DND-41 (cell line): ENCODE measurements at regions not wholly inside any gene's neighbourhood (a gene's known extent, or its start where the extent isn't known, plus 50 kb on each side); places are given as distances from the start of the nearest gene placed in this dataset.

Experiments
- ATAC-seq: fragments of 200-7000 bp; cut with Tn5 transposase; 3 replicates; pipeline ENCODE4 v1.9.1; 2021; ENCODE audit warnings: low read depth; ENCODE audit not compliant: insufficient read depth
- DNase-seq: peaks from one replicate; pipeline ENCODE4 v3.0.0-alpha.2; 2020
- H2AFZ ChIP-seq: 2 replicates; pipeline ENCODE4 v1.6.0; 2012; ENCODE audit warnings: low read depth, low read length
- H3K27ac ChIP-seq: 2 replicates; pipeline ENCODE4 v1.5.1; 2012; ENCODE audit warnings: low read length, inconsistent platforms
- H3K27me3 ChIP-seq: fragments of 200-600 bp; sonication (generic); 2 replicates; pipeline ENCODE4 v1.6.0; 2012; ENCODE audit warnings: low read length, mild to moderate bottlenecking, inconsistent platforms; ENCODE audit not compliant: insufficient read depth, poor library complexity
- H3K36me3 ChIP-seq: 2 replicates; pipeline ENCODE4 v1.5.1; 2012; ENCODE audit warnings: low read length, inconsistent platforms; ENCODE audit not compliant: insufficient read depth
- H3K4me1 ChIP-seq: 2 replicates; pipeline ENCODE4 v1.5.1; 2012; ENCODE audit warnings: mild to moderate bottlenecking, low read length; ENCODE audit not compliant: insufficient read depth
- H3K4me2 ChIP-seq: 2 replicates; pipeline ENCODE4 v1.6.0; 2012; ENCODE audit warnings: mild to moderate bottlenecking, moderate library complexity, low read length, inconsistent platforms; ENCODE audit not compliant: insufficient read depth
- H3K4me3 ChIP-seq, 2 experiments: fragments of 200-600 bp in 1 of 2; shearing (Covaris generic) in 1 of 2; 2 replicates each; pipeline ENCODE4 v1.5.1; 2012 to 2016; ENCODE audit warnings: inconsistent platforms in 2 of 2, low read length in 2 of 2, mild to moderate bottlenecking in 2 of 2, low read depth in 1 of 2, moderate library complexity in 1 of 2
- H3K79me2 ChIP-seq: 2 replicates; pipeline ENCODE4 v1.6.0; 2012; ENCODE audit warnings: low read length, inconsistent platforms; ENCODE audit not compliant: insufficient read depth
- H3K9ac ChIP-seq: 2 replicates; pipeline ENCODE4 v1.6.0; 2012; ENCODE audit warnings: low read depth, mild to moderate bottlenecking, inconsistent platforms, low read length, moderate library complexity
- H3K9me3 ChIP-seq: 2 replicates; pipeline ENCODE4 v1.5.1; 2012; ENCODE audit warnings: low read length, moderate library complexity, mild to moderate bottlenecking, inconsistent platforms; ENCODE audit not compliant: insufficient read depth, severe bottlenecking
- H4K20me1 ChIP-seq: 2 replicates; pipeline ENCODE4 v1.6.0; 2012; ENCODE audit warnings: low read length; ENCODE audit not compliant: insufficient read depth
- EZH2 ChIP-seq: IDR thresholded peaks from 3 replicates; pipeline ENCODE4 v1.6.1; 2012; ENCODE audit warnings: borderline replicate concordance, low read depth, mild to moderate bottlenecking, moderate library complexity, low read length, inconsistent platforms; ENCODE audit not compliant: severe bottlenecking
- TF ChIP-seq, protein P1 (sequence below): IDR thresholded peaks from 2 replicates; pipeline ENCODE4 v1.5.1; 2012; ENCODE audit warnings: borderline replicate concordance, low read length, moderate library complexity, mild to moderate bottlenecking; ENCODE audit not compliant: poor library complexity, severe bottlenecking; ENCODE audit errors: extremely low read depth

DNA sequence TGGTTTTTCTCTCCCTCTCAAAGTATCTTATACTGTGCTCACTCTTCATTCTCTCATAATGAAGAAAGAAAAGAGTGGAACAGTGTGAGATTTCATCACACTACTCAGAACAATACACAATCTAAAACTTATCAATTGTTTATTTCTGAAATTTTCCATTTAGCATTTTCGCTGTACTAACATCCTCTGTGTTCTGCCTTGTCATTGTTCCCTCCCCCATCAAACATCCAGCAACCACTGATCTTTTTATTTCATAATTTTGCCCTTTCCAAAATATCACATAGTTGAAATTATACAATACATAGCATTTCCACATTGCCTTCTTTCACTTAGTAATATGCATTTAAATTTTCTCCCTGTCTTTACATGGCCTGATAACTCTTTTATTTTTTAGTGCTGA is 658.7 kb downstream of the SLITRK1 start:
- H2AFZ ChIP-seq: 0 out of 2 replicates have a peak overlapping the region, but pooled peaks have one; percentile 5
- peaks cover 2% of the 10 kb centered on the region for H3K9me3 ChIP-seq
- no peak overlapping the region for H3K9ac ChIP-seq
- TF ChIP-seq, protein P1, sequence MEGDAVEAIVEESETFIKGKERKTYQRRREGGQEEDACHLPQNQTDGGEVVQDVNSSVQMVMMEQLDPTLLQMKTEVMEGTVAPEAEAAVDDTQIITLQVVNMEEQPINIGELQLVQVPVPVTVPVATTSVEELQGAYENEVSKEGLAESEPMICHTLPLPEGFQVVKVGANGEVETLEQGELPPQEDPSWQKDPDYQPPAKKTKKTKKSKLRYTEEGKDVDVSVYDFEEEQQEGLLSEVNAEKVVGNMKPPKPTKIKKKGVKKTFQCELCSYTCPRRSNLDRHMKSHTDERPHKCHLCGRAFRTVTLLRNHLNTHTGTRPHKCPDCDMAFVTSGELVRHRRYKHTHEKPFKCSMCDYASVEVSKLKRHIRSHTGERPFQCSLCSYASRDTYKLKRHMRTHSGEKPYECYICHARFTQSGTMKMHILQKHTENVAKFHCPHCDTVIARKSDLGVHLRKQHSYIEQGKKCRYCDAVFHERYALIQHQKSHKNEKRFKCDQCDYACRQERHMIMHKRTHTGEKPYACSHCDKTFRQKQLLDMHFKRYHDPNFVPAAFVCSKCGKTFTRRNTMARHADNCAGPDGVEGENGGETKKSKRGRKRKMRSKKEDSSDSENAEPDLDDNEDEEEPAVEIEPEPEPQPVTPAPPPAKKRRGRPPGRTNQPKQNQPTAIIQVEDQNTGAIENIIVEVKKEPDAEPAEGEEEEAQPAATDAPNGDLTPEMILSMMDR: no peak
- no peak for TF ChIP-seq EZH2
- H3K27ac ChIP-seq: no peak overlapping the region
- no peaks in the 10 kb centered on the region for H4K20me1 ChIP-seq
- H3K4me2 ChIP-seq: no peak overlapping the region
- DNase-seq (no peak), ATAC-seq (no peak)
- no peaks in the 10 kb centered on the region for H3K79me2 ChIP-seq
- no peaks in the 10 kb centered on the region for H3K4me1 ChIP-seq
- no peaks in the 10 kb centered on the region for H3K36me3 ChIP-seq
- H3K27me3 ChIP-seq: no peaks in the 10 kb centered on the region
- no peak overlapping the region for H3K4me3 ChIP-seq

DNA sequence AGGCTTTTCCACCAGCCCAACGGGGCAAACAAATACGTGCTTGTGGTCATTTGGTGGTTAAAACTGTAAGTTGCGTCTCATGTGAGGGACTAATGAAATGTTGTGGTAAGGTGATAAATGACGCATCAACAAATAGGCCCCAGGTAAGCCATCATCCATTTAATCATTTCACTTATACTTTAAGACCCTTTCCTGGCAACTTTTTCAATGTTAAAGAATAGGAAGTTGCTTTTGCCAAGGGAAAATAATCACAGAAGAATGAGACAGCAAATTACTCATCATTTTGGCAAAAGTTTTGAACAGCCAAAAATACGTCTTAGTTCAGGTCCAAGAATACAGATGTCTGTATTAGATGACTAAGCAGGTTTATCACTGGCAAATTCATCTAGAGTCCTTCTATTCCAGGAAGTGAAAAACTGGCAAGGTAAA is 660.4 kb downstream of the SLITRK1 start:
- Histone ChIP-seq H3K79me2 (no peaks in the 10 kb centered on the region), H3K4me2 (no peak overlapping the region), H3K4me3 (no peak overlapping the region), H3K27me3 (no peaks in the 10 kb centered on the region), H3K4me1 (no peaks in the 10 kb centered on the region), H3K9me3 (peaks cover 2% of the 10 kb centered on the region), H3K36me3 (no peaks in the 10 kb centered on the region), H4K20me1 (no peaks in the 10 kb centered on the region), H3K9ac (no peak overlapping the region), H3K27ac (no peak overlapping the region), H2AFZ (peak overlapping the region; percentile 36; the same call in 1 of the 2 replicates)
- ATAC-seq (no peak), DNase-seq (no peak)
- TF ChIP-seq, protein P1: no peak
- TF ChIP-seq EZH2: no peak

DNA sequence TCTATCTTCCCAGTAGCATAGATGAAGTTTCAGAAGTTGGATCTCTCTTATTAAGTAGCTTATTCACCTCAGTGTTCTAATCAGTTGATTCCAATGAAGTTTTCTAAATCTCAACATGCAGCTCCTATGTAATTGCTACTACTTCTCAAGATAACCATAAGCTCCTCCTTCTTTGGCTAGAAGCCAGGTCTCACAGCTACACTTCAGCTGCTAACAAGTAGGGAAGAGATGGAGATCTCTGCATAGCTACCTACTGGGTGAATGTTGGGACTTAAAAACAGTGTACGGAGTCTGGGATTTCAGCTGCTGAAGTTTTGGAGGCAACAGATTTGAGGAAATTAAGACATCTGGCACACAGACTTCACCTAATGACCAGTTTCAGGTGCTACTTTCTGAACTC is 661.0 kb downstream of the SLITRK1 start:
- no peak for DNase-seq
- Histone ChIP-seq H3K9me3 (peaks cover 2% of the 10 kb centered on the region), H3K4me1 (no peaks in the 10 kb centered on the region), H3K27me3 (no peaks in the 10 kb centered on the region), H3K27ac (no peak overlapping the region), H3K36me3 (no peaks in the 10 kb centered on the region), H3K9ac (no peak overlapping the region), H3K4me2 (no peak overlapping the region), H4K20me1 (no peaks in the 10 kb centered on the region), H3K4me3 (no peak overlapping the region), H3K79me2 (no peaks in the 10 kb centered on the region), H2AFZ (no peak overlapping the region)
- ATAC-seq: no peak
- TF ChIP-seq EZH2: no peak
- TF ChIP-seq, protein P1: no peak

DNA sequence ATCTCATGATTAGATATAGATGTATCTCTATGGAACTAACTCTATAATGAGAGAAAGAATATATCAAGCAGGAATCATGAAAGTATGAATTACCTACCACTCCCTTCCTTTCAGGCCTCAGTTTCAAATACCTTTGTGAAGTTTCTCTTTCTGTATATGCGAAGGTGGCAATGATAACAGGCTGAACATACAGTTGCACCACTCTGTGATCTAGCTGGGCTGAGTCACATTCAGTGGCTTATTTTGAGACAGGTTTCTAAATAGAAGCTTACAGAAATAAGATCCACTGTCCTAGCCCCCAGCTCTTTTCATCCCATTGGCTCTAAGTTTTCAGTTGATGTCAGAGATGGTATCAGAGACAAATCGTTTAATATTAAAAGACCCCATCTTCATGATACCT is 662.0 kb downstream of the SLITRK1 start:
- Histone ChIP-seq H3K27ac (no peak overlapping the region), H3K9me3 (peaks cover 2% of the 10 kb centered on the region)

More for the DNA sequence above, 662.0 kb downstream of the SLITRK1 start:
- DNase-seq: no peak
- Histone ChIP-seq H3K27me3 (no peaks in the 10 kb centered on the region), H4K20me1 (no peaks in the 10 kb centered on the region), H3K4me2 (no peak overlapping the region), H2AFZ (no peak overlapping the region), H3K9ac (no peak overlapping the region), H3K4me1 (no peaks in the 10 kb centered on the region), H3K4me3 (no peak overlapping the region), H3K36me3 (no peaks in the 10 kb centered on the region), H3K79me2 (no peaks in the 10 kb centered on the region)
- TF ChIP-seq EZH2: no peak
- TF ChIP-seq, protein P1: no peak
- no peak for ATAC-seq
